Tibial nerve (tissue), 4 donors: ENCODE measurements at regions not wholly inside any gene's neighbourhood (a gene's known extent, or its start where the extent isn't known, plus 50 kb on each side); places are given as distances from the start of the nearest gene placed in this dataset.

Experiments
- EP300 ChIP-seq, 2 donors: sonication (generic); formaldehyde crosslinking; IDR thresholded peaks; one replicate each; pipeline ENCODE4 v1.6.1; 2017; ENCODE audit warnings: antibody characterized with exemption in 2 of 2, mild to moderate bottlenecking in 1 of 2
- POLR2A ChIP-seq, 2 donors: fragments of 450-650 bp; IDR thresholded peaks; one replicate each; pipeline ENCODE4 v1.6.1; 2017; ENCODE audit warnings: antibody characterized with exemption in 2 of 2, mild to moderate bottlenecking in 2 of 2, moderate library complexity in 2 of 2
- TF ChIP-seq, protein P1 (sequence below), 5 experiments: fragments of 200-600 bp in 3 of 5; fragments of 450-650 bp in 2 of 5; sonication (generic) in 3 of 5; IDR thresholded peaks; one replicate each; pipeline ENCODE4 v1.5.1; 2016 to 2019; ENCODE audit warnings: antibody characterized with exemption in 5 of 5, mild to moderate bottlenecking in 3 of 5, moderate library complexity in 2 of 5

DNA sequence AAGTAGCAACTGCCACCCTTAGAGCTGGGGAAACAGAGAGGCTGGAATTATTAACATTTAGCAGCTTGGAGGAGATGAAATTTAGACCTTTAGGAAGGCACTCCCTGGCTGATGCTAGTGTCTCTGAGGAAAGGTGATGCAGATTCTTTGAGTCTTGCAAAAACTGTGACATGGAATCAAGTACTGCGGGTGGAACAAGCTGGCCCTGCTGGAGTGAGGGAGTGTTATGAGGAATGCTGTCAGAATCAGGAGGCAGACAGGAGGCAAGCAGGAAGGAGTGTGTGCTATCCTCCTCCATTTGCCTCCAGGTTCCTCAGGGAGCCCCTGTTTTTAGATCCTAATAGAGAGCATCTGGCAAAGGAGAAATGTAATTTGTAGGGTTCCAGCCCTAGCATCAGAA, 391.7 kb upstream of the PITX2 start:
- TF ChIP-seq, protein P1, sequence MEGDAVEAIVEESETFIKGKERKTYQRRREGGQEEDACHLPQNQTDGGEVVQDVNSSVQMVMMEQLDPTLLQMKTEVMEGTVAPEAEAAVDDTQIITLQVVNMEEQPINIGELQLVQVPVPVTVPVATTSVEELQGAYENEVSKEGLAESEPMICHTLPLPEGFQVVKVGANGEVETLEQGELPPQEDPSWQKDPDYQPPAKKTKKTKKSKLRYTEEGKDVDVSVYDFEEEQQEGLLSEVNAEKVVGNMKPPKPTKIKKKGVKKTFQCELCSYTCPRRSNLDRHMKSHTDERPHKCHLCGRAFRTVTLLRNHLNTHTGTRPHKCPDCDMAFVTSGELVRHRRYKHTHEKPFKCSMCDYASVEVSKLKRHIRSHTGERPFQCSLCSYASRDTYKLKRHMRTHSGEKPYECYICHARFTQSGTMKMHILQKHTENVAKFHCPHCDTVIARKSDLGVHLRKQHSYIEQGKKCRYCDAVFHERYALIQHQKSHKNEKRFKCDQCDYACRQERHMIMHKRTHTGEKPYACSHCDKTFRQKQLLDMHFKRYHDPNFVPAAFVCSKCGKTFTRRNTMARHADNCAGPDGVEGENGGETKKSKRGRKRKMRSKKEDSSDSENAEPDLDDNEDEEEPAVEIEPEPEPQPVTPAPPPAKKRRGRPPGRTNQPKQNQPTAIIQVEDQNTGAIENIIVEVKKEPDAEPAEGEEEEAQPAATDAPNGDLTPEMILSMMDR (IDR thresholded peaks at IDR 0.05) = no peak
- TF ChIP-seq POLR2A (IDR thresholded peaks at IDR 0.05) (no peak), EP300 (IDR thresholded peaks at IDR 0.05) (no peak)
